K562 (cell line): ENCODE measurements at regions not wholly inside any gene's neighbourhood (a gene's known extent, or its start where the extent isn't known, plus 50 kb on each side); places are given as distances from the start of the nearest gene placed in this dataset.

Source experiments
- CCAR2 ChIP-seq: fragments of 200-400 bp; formaldehyde crosslinking; IDR thresholded peaks from 2 replicates; pipeline ENCODE4 v1.6.1; 2017; ENCODE audit warnings: mild to moderate bottlenecking, low read depth, low read length
- CTCF ChIP-seq, 3 experiments: IDR thresholded peaks in 2 of 3; conservative IDR thresholded peaks in 1 of 3; 2 replicates each; pipeline ENCODE4 v1.5.1; 2011 to 2012; ENCODE audit warnings: low read length in 3 of 3, mild to moderate bottlenecking in 3 of 3, control low read depth in 2 of 3, improper control_type of control experiment in 1 of 3, inconsistent platforms in 1 of 3, low read depth in 1 of 3, mixed read lengths in 1 of 3, moderate library complexity in 1 of 3; ENCODE audit not compliant: insufficient read depth in 2 of 3
- FOXK1 ChIP-seq: sonication (generic); formaldehyde crosslinking; IDR thresholded peaks from 2 replicates; pipeline ENCODE4 v1.8.0; 2022; ENCODE audit warnings: missing genetic modification reagents, mild to moderate bottlenecking, borderline replicate concordance
- MEF2A ChIP-seq: IDR thresholded peaks from 2 replicates; pipeline ENCODE4 v1.6.1; 2011; ENCODE audit warnings: low read depth, mild to moderate bottlenecking, low read length, moderate library complexity; ENCODE audit not compliant: control insufficient read depth
- PHF8 ChIP-seq: fragments of 200-600 bp; sonication (generic); IDR thresholded peaks from 2 replicates; pipeline ENCODE4 v1.6.1; 2012; ENCODE audit warnings: mixed run types, mild to moderate bottlenecking, inconsistent platforms, low read length, moderate library complexity, borderline replicate concordance
- SIRT6 ChIP-seq: IDR thresholded peaks from one replicate; pipeline ENCODE4 v1.6.1; 2012; ENCODE audit warnings: low read depth, mild to moderate bottlenecking, control low read depth, inconsistent platforms, low read length, moderate library complexity
- THRB ChIP-seq: fragments of 450-650 bp; formaldehyde crosslinking; conservative IDR thresholded peaks from 2 replicates; pipeline ENCODE4 v1.4.0; 2022; ENCODE audit warnings: mild to moderate bottlenecking, missing genetic modification characterization
- TSHZ1 ChIP-seq: fragments of 250-450 bp; sonication (Bioruptor Pico); IDR thresholded peaks from 2 replicates; pipeline ENCODE4 v1.4.0; 2020; ENCODE audit warnings: mild to moderate bottlenecking, moderate library complexity
- ZFP36 ChIP-seq: fragments of 150-350 bp; IDR thresholded peaks from 2 replicates; pipeline ENCODE4 v1.6.1; 2018; ENCODE audit warnings: low read length, low read depth; ENCODE audit not compliant: partially characterized antibody
- ZNF316 ChIP-seq: fragments of 450-650 bp; IDR thresholded peaks from 2 replicates; pipeline ENCODE4 v1.6.1; 2016

- TF ChIP-seq ZFP36 (no peak), SIRT6 (no peak), PHF8 (no peak), THRB (CRISPR knock-in tag) (no peak), CCAR2 (no peak), FOXK1 (CRISPR knock-in tag) (no peak), TSHZ1 (no peak), MEF2A (no peak), CTCF (IDR thresholded peaks at IDR 0.05 in 2 of 3, conservative IDR thresholded peaks at IDR 0.05 in 1 of 3; ENCODE audit: insufficient read depth in 2 of 3, low read depth in 1 of 3, low read length in 3 of 3) (no peak), ZNF316 (no peak)
These were observed 318.8 kb upstream of the FAM78B start for GRCh38 chr1:166485620-166486019.
